Right renal cortex interstitium (tissue), 3 donors: ENCODE measurements at regions not wholly inside any gene's neighbourhood (a gene's known extent, or its start where the extent isn't known, plus 50 kb on each side); places are given as distances from the start of the nearest gene placed in this dataset.

Experiments
- DNase-seq, 3 donors: peaks; one replicate each; pipeline ENCODE4 v3.0.0-alpha.2; 2013; ENCODE audit warnings: low read depth in 3 of 3, low spot score in 2 of 3

DNA sequence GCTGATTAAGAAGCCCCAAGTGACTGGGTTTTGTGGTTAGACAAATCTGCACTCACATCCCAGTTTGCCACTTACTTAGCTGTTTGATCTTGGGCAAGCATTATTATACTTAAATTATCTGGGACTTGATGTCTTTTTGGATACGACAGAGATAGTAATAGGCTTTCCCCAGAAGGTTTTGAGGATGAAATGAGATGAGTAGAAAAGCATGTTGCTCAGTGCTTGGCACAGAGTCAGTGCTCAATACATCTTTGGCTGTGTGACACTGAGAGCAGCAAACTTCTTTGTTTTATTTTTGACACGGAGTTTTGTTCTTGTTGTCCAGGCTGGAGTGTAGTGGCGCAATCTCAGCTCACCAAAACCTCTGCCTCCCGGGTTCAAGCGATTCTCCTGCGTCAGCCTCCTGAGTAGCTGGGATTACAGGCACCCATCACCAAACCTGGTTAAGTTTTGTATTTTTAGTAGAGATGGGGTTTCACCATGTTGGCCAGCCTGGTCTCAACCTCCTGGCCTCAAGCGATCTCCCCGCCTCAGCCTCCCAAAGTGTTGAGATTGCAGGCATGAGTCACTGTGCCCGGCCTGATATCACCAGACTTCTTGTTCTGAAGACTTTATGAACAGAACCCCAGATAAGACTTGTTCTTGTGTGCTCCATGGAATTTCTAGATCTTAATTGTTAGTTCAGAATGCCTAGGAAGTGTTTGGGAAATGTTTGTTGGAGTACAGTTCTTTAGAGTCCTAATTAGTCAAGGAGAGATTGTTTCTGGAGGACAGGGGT, 521.2 kb downstream of the SLC4A3 start:
- DNase-seq, result no peak

DNA sequence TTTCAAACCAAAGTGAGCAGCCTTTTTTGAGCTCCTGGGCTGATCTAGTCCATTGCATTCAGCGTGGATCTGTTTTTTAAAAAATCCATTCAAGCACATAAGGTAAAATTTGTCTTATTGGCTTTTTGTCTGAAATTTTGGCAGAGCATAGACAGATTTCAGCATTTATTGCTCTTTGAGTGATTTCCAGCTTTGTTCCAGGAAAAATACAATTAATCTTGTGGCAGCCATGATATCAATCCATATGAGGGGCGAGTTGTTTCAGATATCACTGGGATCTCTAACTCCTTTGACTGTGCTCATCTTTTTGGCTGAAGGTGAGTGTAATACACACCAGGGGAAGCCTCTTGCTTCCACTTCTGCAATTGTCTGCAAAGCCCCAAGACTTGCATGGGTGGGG, 523.9 kb downstream of the SLC4A3 start:
- DNase-seq, result no peak

DNA sequence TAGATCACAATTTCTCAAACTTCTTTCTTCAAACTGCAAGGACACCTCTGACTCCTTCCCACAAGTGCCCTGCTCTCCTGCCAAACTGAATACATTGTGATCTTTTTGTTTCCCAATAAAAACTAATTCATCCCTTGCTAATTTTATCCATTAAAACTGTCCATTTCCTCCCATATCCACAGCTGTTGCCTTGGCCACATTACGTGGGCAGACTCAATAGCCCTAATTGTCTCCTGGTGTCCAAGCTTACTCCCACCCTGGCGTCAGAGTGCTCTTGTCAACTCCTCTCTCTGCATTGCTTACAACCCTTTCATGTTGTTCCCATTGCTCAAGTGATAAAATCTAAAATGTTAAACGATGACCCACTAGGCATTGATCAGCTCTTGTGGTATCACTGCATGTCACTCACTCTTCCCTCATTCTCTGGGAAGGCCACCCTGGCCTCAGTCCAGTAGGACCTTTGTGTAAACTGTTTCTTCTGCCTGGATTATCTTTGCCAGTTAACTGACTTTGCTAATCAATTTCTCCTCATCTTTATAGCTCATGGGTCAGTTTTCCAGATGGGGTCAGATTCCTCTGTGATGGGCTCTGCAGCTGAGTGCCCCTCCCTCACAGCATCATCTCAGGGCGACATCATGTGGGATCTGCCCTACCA, 525.0 kb downstream of the SLC4A3 start:
- DNase-seq, result no peak

DNA sequence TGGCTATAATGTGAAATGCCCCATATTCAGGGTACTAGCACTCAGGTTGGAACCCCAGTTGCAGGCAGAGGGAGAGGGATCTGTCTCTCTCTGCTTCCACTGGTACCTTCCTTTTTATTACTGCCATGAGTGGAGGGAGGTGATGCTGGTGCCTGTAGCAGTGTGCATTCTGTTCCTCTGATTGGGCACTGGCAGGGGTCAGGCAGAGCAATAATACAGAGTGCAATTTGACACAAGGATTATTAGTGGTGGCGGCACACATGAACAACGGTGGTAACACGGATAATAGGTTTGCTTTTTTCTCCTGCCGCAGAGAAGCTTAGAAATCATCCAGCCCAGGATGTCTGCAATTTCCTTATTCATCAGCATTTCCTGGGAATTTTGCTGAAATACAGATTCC, 525.7 kb downstream of the SLC4A3 start:
- no peak for DNase-seq

DNA sequence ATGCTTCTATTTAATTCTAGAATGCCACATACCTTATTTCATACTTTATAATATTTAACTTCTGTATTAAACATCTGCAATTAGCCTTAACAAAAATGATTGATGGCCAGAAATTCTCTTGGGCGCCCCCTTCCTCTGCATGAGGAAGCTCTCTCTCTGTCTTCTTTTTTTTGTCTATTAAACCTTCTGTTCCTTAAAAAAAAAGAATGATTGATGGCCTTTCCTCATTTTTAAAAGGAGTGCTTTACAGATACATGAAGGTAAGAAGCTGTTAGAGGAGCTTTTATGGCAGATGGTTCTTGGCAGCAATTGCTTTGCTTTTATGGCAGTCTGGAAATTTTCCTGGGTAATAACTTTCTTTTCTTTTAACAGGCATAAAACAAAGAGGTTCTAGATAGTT, 526.9 kb downstream of the SLC4A3 start:
- DNase-seq, result no peak

DNA sequence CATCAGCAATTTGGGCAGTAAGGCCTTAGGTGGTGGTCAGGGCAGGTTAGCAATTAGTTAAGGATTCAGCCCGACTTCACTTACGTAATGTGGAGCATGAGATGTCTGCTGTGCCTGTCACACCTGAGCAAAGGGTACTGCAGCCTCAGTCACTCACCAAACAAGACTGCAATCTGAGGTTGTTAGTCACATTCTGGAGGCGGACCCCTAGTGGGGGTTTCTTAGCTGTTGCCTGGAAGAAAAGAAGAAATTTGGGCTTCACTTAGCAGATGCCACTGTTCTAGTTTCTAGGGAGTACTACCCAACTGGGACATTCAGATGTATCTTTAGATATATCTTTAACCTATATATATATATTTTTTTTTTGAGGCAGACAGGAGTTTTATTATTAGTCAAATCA, 529.9 kb downstream of the SLC4A3 start:
- DNase-seq, result no peak

DNA sequence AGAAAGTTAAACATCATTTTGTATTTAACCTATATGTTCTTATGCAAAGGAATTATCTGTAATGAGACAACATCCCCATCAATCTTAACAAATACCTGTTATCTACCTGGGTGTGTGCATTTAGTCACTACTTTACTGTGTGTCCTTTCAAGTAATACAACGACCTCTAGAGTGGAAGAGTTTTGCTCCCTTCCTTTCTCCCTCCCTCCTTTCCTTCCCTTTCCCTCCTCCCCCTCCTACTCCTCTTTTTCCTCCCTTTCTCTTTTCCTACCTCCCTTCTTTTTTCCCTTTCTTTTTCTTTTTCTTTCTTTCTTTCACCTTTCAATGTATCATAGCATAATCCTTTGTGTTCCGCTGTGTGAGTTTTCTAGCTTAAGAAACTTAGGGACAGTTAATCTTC, 532.3 kb downstream of the SLC4A3 start:
- DNase-seq, result no peak

DNA sequence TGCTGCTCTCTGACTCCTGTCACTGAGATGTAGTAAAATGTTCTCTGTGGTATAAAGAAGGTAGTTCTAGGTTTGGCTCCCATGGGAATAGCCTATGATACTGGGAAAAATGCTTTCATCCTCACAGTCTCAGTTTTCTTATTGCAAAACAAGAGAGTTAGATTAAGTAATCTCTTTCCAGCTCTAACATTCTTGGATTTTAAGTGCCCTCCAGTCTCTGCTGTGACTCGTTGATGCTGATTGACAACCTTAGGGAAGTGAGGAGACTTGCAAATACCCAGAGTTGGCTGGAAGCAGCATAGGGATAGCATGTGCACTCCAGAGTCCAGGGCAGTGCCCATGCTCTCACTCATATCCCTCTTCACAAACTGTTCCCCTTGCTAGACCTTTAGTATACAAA, 534.9 kb downstream of the SLC4A3 start:
- DNase-seq, result no peak

DNA sequence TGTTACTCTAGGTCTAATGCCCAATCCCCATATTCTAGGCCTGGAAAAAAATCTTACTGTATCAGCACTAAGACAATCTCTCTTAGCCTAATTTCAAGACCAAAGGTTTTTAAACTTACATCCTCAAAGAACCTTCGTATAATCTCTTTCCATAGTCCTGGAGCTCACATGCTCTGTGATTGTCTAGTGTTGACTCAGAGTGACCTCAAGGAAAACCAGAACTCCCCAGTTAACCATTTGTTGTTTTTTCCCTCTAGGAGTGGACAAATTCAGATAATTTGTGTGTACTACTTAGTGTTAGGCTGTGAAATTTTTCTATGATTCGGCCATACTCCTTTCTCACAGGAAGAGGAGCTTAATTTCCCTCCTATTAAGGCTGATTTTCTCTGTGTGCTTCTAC, 536.1 kb downstream of the SLC4A3 start:
- no peak for DNase-seq

DNA sequence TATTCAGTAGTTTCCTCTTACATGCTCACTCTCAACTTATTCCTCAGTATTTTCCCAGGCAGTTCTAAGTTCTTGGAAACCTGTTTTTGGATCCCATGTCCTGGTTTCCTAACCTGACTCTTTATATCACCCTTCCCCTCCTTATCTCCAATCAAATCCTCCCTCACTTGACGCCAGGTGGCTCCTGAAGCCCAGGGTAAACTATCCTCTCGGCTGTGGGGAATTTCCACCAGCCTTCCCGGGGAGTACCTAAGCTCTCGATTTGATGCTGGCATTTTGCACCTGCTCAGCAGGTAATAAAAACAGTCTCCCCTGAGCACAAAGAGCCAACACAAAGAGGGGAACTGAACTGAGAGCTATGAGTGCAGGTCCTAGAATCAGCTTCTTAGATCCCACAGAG, 538.0 kb downstream of the SLC4A3 start:
- DNase-seq, result no peak

DNA sequence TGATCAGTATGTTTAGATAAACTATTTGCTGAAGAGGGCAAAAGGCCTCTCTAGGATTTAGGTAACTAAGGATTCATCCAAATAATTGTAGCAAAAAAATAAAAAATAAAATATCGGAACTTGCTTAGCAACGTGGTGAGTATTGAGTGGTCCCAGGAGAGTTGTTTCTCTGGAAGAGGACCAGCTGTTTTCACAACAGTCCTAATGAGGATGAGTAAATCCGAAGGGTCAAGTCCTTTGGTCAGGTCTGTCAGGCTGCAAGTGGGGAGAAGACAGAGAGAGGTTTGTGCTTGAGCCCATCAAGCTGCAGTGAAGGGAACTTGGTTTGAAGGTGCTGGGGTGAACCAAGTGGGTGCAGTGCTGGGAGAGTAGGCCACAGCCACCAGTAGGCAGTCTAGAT, 539.2 kb downstream of the SLC4A3 start:
- DNase-seq, result no peak

DNA sequence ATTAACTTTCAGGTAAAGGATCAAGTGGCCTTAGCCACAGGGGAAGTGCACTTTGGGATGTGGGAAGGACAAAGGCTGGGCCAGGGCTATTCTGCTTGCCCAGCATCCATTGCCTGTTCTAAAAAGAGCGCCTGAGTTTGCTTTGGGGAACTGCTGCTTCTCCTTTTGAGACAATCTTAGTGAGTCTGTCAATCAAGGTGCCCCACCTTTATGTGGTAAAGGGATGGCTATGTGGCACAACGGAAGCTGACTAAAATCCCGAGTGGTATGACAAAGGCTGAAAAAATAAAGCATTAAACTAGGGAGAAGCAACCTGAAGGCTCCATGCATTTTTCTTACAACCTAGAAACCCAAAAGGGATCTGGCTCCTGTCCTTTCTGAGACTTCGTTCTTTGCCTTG, 540.5 kb downstream of the SLC4A3 start:
- DNase-seq, result no peak

DNA sequence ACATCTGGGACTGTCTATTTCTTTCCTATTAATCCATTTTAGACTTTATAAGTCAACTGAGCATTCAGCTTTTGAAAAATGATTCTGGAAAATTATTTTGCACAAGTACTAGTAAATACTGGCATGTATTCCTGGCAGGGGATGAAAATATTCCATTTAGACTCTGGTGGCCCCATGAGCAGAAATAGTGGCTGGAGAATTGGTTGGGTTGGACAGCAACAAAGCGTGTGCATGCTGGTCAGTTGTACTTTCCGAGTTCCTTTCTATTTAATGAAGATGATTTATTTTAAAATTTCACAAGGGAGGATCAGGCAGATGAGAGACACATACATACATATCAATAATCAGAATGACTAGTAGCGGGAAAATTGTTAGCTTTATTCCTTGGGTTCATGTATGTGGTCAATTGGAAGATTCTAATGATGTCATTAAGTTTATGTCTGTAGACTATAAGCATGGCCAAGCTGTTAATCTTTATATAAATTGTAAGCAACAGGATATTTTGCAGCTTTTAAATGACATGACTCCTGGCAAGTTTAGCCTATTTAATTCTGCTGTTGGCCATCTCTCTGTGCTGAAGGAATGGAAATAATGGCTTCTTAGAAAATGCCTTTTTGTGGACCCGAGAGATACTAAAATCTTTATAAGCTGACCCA, 541.6 kb downstream of the SLC4A3 start:
- DNase-seq, result no peak

DNA sequence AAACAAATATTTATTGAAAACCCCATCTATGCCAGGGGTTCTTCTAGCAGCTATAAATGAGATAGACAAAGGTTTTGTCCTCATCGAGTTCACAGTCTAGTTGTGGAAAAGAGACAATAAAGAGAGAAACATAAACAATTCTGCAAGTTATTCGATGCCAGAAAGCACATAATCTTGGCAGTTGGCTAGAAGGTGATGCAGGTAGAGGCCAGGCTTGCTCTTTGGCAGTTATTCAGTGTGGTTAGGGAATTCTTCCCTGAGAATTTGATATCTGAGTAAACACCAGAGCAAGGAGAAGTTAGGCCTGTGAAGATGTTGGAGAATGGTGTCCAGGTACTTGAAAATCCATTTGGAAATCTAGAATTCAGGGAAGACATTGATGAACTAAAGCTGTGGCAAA, 547.4 kb downstream of the SLC4A3 start:
- DNase-seq, result no peak

DNA sequence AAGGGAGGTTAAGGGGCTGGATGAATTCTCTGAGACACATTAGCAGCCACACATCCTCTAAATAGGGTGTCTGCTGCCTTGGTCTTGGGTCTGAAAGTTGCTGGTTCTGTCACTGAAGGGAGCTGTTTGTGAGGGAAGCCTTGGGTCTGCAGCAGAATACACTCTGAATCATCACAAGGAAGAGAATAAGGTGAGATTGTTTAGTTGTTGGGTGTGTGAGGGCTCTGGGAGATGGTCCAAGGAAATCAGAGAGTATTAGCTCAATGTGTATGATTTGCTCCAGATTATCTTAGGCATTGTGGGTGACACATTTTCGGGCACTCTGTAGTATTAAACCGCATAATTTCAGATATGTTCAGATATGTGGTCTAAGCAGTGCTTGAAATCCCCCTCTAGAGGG, 548.5 kb downstream of the SLC4A3 start:
- no peak for DNase-seq

DNA sequence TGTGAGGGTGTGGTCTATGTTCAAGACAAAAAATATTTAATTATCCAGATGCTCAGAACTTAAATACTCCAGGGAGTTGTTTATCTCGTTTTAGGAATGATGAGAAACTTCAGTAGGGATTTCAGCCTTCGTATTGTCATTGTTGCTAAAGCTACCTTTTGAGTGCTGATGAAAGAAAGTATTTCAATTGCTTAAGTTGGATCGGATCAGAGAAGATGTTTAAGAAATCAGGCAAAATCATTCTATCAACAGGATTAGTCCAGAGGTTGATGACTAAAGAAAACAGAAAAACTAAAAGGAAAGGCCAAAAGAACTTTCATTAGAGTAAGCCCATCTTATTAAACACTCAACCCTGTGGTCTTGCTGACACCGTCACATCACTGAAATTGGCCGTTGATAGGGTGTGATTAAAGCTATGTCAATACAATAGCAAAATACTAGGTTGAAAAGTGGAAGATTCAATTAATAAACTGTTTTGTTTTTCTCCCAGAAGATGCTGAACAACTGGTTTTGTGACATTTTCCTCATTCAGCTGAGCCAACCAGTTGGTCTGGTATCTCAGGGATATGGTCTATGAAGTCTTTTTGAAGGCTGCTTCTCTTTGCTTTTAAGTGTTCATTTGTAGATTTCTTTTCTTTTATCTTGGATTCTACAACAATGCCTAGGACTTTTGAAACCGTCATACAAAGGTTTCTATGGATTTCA, 551.7 kb downstream of the SLC4A3 start:
- DNase-seq, result no peak

DNA sequence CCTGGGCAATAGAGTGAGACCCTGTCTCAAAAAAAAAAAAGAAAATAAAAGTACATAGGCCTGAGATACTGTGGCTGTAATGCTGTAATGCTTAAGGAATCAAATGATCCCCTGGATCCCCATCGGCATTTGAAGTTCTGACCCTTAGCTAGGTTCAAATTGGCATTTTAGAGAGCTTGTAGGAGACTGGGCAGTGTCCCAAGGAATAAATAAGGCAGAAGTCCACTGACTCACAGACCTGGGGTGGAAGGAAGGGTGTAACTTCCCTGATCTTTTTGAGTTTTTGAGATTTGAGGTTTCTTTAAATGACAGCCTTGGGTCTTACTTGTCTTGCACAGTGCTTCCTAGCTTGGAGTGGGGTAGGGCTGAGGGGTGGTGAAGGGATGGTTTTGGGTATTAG, 553.7 kb downstream of the SLC4A3 start:
- no peak for DNase-seq

DNA sequence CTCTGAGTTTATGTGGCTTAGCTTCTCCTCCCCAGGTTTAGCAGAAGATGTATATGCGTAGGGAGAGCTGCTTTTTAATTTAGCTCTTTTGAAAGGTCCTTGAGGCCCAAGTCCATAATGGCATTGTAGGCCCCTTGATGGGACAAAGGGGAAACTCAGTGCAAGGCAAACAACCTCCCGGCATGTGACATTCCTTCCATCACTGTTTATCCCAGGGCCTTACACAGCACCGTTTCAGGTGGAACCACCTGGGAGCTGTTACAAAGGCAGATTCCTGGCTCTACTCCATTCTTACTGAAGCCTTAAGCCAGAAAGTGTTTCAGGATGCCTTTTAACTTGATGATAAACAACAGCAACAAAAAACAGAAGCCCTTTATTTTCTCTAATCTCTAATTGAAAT, 555.4 kb downstream of the SLC4A3 start:
- no peak for DNase-seq

DNA sequence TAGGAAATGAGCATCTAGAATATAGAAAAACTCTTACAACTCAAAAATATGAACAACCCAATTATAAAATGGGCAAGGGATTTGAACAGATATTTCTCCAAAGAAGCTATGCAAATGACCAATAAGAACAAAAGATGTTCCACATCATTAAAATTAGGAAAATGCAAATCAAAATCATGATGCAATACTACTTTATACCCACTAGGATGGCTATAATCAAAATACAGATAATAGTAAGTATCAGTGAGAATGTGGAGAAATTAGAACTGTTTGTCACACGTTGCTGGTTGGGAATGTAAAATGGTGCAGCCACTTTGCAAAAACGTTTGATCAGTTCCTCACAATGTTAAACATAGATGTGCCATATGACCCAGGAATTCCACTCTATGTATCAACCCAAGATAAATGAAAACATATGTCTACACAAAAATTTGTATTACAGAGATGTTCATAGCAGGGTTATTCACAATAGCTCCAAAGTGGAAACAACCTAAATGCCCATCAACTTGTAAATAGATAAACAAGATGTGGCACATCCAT, 558.4 kb downstream of the SLC4A3 start:
- DNase-seq, result no peak

DNA sequence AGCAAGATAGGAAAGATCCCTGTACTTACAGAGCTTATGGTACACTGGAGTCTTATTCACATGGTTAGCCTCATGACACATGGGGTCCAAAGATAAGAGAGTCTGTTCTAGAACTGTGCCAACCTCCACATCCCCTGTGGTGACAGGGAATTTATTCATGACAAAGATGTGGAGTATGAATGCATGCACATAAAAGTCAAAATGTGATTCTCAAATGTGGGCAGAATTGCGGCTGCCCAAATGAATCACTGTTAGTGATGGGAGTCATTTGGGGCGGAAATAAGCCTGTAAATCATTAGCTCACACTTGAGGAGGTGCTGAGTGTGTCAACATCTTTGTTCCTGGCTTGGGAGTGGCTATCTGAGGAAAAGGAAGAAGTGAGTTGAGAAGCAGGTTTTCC, 560.6 kb downstream of the SLC4A3 start:
- DNase-seq, result no peak

DNA sequence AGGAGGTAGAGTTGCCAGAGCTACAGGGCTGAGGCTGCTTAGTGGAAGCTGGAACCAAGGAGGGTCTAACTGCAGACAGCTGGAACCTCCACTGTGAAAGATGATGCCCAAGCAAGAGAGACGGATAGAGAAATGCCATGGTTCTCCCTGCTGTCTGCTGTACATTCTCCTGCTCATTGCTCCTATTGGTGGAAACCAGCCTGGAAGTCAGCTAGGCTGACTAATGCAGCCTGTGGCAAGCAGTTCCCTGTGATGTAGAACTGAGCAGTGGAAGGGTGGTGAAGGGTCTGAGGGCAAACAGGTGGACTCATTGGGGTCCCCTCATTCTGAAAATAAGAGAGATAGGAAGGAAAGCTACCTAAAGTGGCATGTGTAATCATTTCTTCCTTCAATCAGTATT, 563.6 kb downstream of the SLC4A3 start:
- no peak for DNase-seq
